Fibroblast of upper back skin (primary cell): ENCODE measurements at regions not wholly inside any gene's neighbourhood (a gene's known extent, or its start where the extent isn't known, plus 50 kb on each side); places are given as distances from the start of the nearest gene placed in this dataset.

ENCODE experiments used
- DNase-seq: peaks from one replicate; pipeline ENCODE4 v3.0.0-alpha.2; 2013

GRCh38 chr5:68455216-68455615, 239.7 kb downstream of the PIK3R1 start:
- no peak for DNase-seq

GRCh38 chr5:68456756-68457217, 241.2 kb downstream of the PIK3R1 start:
- DNase-seq = peak; percentile 34

DNA sequence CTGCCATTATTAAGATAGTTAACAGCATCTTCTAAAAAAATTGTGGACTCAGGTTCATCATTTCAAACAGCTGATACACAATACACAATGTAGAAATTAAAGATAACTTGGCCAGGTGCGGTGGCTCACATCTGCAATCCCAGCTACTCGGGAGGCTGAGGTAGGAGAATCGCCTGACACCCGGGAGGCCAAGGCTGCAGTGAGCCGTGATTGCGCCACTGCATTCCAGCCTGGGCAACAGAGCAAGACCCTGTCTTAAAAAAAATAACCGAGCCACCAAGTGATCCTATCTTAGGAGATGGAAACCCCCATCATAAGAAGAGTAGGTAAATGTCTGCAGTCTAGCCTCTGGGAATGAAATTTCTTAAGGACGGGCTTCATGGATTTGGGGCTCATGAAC, 241.7 kb downstream of the PIK3R1 start:
- no peak for DNase-seq

DNA sequence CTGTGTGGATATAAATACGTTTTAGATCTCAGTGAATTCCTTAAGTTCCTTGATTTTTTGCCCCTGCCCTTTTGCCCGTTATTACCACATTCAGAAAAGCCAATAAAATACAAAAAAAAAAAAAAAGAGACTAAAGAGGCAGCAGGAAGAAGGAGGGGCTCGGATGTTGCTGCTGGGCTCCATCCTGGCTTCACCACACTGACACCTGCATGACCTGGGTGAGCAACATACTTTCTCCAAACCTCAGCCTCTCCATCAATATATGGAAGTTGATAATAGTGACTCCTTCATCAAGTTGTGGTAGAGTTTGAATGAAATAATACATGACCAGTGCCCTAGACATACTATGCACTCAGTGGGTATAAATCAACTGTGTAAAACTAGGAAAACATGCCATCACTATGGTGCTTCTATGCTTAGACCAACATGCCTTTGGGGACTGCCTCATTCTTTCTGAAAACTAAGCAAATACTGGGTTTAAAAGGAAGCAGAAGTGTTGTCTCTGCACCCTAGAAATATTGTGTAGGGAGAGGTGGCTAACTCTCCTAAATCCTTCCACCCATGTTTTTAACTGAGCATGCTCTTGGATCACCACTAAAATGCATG, 243.0 kb downstream of the PIK3R1 start:
- no peak for DNase-seq

- no peak for DNase-seq
These were observed 243.7 kb downstream of the PIK3R1 start for GRCh38 chr5:68459093-68459809.

GRCh38 chr5:68459810-68460139, 244.2 kb downstream of the PIK3R1 start:
- DNase-seq = no peak

- DNase-seq = peak; percentile 53
These were observed 244.7 kb downstream of the PIK3R1 start for GRCh38 chr5:68460147-68460798.

GRCh38 chr5:68463606-68464005, 248.1 kb downstream of the PIK3R1 start:
- no peak for DNase-seq

DNA sequence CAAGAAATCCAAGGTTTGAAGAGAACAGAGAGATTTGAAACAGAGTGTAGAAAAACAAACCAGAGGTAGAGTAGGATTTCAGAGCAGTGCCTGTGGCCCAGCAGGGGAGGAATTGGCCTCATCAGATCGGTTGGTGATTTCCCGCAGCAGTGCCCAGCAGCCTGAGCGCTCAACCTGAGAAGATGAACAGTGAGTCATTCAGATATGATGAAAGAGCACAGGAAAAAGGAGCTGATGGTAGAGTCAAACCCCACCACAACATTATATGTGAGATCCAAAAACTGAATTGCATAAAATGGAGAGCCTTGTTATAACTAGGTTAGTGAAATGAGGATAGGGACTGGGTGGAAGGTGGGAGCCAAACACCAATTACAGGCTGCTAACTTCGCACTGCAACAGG, 248.9 kb downstream of the PIK3R1 start:
- peak; percentile 47 for DNase-seq

- no peak for DNase-seq
These were observed 249.6 kb downstream of the PIK3R1 start for GRCh38 chr5:68465133-68465532.

- no peak for DNase-seq
These were observed 250.5 kb downstream of the PIK3R1 start for GRCh38 chr5:68465934-68466551.

GRCh38 chr5:68467208-68467607, 251.7 kb downstream of the PIK3R1 start:
- DNase-seq = no peak

GRCh38 chr5:68467794-68468193, 252.2 kb downstream of the PIK3R1 start:
- DNase-seq = no peak

DNA sequence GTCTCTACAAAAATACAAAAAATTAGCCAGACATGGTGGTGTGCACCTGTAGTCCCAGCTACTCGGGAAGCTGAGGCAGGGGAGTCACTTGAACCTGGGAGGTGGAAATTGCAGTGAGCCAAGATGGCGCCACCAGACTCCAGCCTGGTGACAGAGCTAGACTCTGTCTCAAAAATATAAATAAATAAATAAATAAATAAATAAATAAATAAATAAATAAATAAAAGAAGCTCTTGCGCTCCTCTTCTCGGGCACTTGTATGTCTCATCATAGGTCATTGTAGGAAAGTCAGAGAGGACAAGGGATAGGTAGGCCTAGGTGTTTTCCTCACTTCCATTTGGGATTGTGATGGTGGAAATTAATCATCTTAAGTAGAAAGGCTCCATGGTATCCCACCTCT, 252.8 kb downstream of the PIK3R1 start:
- no peak for DNase-seq

- DNase-seq = no peak
These were observed 260.0 kb downstream of the PIK3R1 start for GRCh38 chr5:68475476-68475983.

GRCh38 chr5:68476854-68477253, 261.3 kb downstream of the PIK3R1 start:
- DNase-seq = no peak

- peak; percentile 72 for DNase-seq
These were observed 262.9 kb downstream of the PIK3R1 start for GRCh38 chr5:68478301-68479095.

DNA sequence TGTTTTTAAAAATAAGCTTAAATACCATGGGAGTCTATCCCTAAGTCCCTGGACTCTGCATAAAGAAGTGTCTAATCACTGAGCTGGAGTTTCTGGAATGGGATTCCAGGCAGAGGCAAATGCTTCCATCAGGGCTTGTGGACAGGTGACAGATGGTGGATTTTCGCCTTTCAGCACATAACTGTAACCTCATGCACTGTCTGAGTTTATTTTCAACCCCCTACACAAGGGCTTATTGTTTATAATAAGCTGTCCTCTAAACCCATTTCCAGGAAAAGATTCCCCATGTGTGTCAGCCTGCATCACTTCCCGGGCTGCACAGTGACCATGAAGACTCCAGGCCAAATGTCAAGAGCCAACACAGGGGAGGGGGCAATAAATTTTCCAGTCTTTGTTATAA, 264.0 kb downstream of the PIK3R1 start:
- DNase-seq = no peak

DNA sequence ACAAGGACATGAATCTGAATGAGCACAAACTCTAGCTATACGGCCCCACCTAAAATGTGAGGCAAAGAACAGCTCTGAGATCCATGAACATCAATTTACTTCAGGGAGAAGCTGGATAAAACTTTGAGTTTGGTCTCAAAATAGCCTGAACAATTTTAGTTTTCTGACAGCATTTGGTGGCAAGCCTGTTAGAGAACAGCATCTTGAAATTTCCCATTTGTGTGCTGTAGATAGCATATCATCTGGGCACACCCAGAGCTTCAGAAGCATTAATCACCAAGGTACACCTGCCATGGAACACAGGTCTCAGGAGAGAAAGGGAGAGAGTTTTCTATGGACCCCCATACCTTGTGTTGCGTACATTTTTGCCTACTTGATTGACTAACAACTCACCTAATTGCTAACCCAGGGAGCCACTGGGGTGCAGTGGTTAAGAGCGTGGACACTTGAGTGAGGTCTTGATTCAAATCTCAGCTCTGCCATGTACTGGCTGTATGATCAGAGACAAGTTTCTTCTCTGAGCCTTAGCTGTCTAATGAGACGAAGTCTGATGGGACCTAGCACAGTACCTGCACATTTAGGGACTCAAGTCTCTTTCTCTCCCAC, 264.9 kb downstream of the PIK3R1 start:
- no peak for DNase-seq

- DNase-seq = no peak
These were observed 266.6 kb downstream of the PIK3R1 start for GRCh38 chr5:68482199-68482598.

DNA sequence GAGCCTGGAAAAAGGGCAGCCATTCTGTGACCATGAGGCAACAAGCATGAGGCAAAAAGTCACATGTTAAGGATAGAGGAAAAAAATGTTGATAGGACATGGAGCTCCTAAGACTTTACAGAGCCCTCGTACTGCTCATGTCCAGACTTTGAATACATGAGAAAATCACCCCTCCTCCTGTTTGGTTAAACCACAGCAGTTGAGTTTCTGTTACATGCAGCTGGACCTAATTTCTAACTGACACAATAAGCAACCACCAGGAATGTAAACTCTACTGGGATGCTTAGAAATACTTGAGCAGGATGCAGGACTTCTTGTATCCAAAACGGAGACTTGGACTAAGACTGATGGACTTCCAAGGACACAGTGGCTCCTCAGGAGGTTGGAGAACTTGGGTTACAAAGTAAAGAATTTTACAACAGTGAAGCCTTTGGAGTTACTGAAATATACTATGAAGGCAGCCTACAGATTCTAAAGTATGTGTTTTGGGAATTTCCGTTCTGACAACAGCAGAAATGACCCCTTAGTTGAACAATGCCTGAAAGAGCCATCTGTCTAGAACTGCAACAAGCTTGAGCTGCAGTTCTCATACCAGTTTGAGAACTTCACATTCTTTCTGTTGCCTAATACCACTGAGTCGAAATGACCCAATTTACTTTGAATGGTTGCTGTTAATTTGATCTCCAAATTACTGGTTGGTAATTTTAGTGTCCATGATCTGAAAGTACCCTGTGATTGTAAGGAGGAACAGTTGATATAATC, 268.9 kb downstream of the PIK3R1 start:
- peak; percentile 94 for DNase-seq

GRCh38 chr5:68489556-68489955, 274.0 kb downstream of the PIK3R1 start:
- DNase-seq = no peak
